Stimulated activated effector memory CD8-positive, alpha-beta T cell treated with anti-CD3 and anti-CD28 coated beads, Interleukin-12 subunit alpha, Interleukin-12 subunit beta, amount 100 ng/mL, for 72 hours (primary cell): ENCODE measurements at regions not wholly inside any gene's neighbourhood (a gene's known extent, or its start where the extent isn't known, plus 50 kb on each side); places are given as distances from the start of the nearest gene placed in this dataset.

ENCODE experiments used
- ATAC-seq: fragments of 150-1000 bp; cut with Tn5 transposase; 2 replicates; pipeline ENCODE4 v1.10.0; 2021
- DNase-seq, 2 donors: peaks; one replicate each; pipeline ENCODE4 v3.0.0; 2021 to 2022; ENCODE audit warnings: low spot score in 2 of 2
- H3K27ac Mint-ChIP-seq: one replicate; pipeline ENCODE4 v1.8.0; 2022; ENCODE audit warnings: mild to moderate bottlenecking, mixed read lengths
- H3K36me3 Mint-ChIP-seq: one replicate; pipeline ENCODE4 v1.8.0; 2022; ENCODE audit warnings: mild to moderate bottlenecking, mixed read lengths
- H3K4me1 Mint-ChIP-seq: one replicate; pipeline ENCODE4 v1.8.0; 2022; ENCODE audit warnings: mixed read lengths
- H3K4me3 Mint-ChIP-seq: one replicate; pipeline ENCODE4 v1.8.0; 2022; ENCODE audit warnings: mild to moderate bottlenecking, mixed read lengths
- H3K9me3 Mint-ChIP-seq: one replicate; pipeline ENCODE4 v1.8.0; 2022; ENCODE audit warnings: mixed read lengths

GRCh38 chr20:22324505-22324904, 259.9 kb downstream of the FOXA2 start:
- peaks cover 3% of the 10 kb centered on the region for H3K9me3 Mint-ChIP-seq
- H3K27ac Mint-ChIP-seq: no peak overlapping the region
- no peaks in the 10 kb centered on the region for H3K4me1 Mint-ChIP-seq
- no peaks in the 10 kb centered on the region for H3K36me3 Mint-ChIP-seq
- H3K4me3 Mint-ChIP-seq: no peak overlapping the region
- no peak for DNase-seq
- no peak for ATAC-seq

- no peak for DNase-seq
- ATAC-seq: no peak
- Mint-ChIP-seq H3K4me1 (no peaks in the 10 kb centered on the region), H3K27ac (no peak overlapping the region), H3K9me3 (peaks cover 15% of the 10 kb centered on the region), H3K4me3 (no peak overlapping the region), H3K36me3 (no peaks in the 10 kb centered on the region)
Measured at GRCh38 chr20:22322513-22322912, 261.9 kb downstream of the FOXA2 start.

GRCh38 chr20:22321191-22321590, 263.2 kb downstream of the FOXA2 start:
- DNase-seq (no peak), ATAC-seq (no peak)
- Mint-ChIP-seq H3K9me3 (peaks cover 15% of the 10 kb centered on the region), H3K27ac (no peak overlapping the region), H3K4me1 (no peaks in the 10 kb centered on the region), H3K4me3 (no peak overlapping the region), H3K36me3 (no peaks in the 10 kb centered on the region)

- H3K4me3 Mint-ChIP-seq: no peak overlapping the region
- no peaks in the 10 kb centered on the region for H3K4me1 Mint-ChIP-seq
- H3K9me3 Mint-ChIP-seq: peaks cover 18% of the 10 kb centered on the region
- ATAC-seq: no peak
- no peaks in the 10 kb centered on the region for H3K36me3 Mint-ChIP-seq
- no peak overlapping the region for H3K27ac Mint-ChIP-seq
- DNase-seq: no peak
Measured at GRCh38 chr20:22320245-22320915, 264.0 kb downstream of the FOXA2 start.

GRCh38 chr20:22315771-22316170, 268.6 kb downstream of the FOXA2 start:
- no peak overlapping the region for H3K4me3 Mint-ChIP-seq
- no peaks in the 10 kb centered on the region for H3K4me1 Mint-ChIP-seq
- no peak for DNase-seq
- no peak overlapping the region for H3K27ac Mint-ChIP-seq
- peaks cover 18% of the 10 kb centered on the region for H3K9me3 Mint-ChIP-seq
- ATAC-seq: no peak
- no peaks in the 10 kb centered on the region for H3K36me3 Mint-ChIP-seq

- Mint-ChIP-seq H3K4me1 (no peaks in the 10 kb centered on the region), H3K36me3 (no peaks in the 10 kb centered on the region), H3K9me3 (peaks cover 18% of the 10 kb centered on the region), H3K4me3 (no peak overlapping the region), H3K27ac (no peak overlapping the region)
- DNase-seq (no peak), ATAC-seq (no peak)
Measured at GRCh38 chr20:22315073-22315472, 269.3 kb downstream of the FOXA2 start.

- Mint-ChIP-seq H3K27ac (no peak overlapping the region), H3K9me3 (peaks cover 6% of the 10 kb centered on the region), H3K4me1 (no peaks in the 10 kb centered on the region), H3K36me3 (no peaks in the 10 kb centered on the region), H3K4me3 (no peak overlapping the region)
- DNase-seq: no peak
- no peak for ATAC-seq
Measured at GRCh38 chr20:22312744-22313346, 271.5 kb downstream of the FOXA2 start.

- DNase-seq (no peak), ATAC-seq (no peak)
- Mint-ChIP-seq H3K36me3 (no peaks in the 10 kb centered on the region), H3K4me1 (no peaks in the 10 kb centered on the region), H3K4me3 (no peak overlapping the region), H3K9me3 (peaks cover 3% of the 10 kb centered on the region), H3K27ac (no peak overlapping the region)
Measured at GRCh38 chr20:22308934-22309333, 275.4 kb downstream of the FOXA2 start.

- Mint-ChIP-seq H3K4me1 (no peaks in the 10 kb centered on the region), H3K27ac (no peak overlapping the region), H3K4me3 (no peak overlapping the region), H3K9me3 (peaks cover 8% of the 10 kb centered on the region), H3K36me3 (no peaks in the 10 kb centered on the region)
- ATAC-seq: no peak
- DNase-seq: no peak
Measured at GRCh38 chr20:22307409-22307808, 277.0 kb downstream of the FOXA2 start.

- no peaks in the 10 kb centered on the region for H3K4me1 Mint-ChIP-seq
- no peak overlapping the region for H3K27ac Mint-ChIP-seq
- H3K36me3 Mint-ChIP-seq: no peaks in the 10 kb centered on the region
- no peak for ATAC-seq
- H3K9me3 Mint-ChIP-seq: peaks cover 8% of the 10 kb centered on the region
- no peak overlapping the region for H3K4me3 Mint-ChIP-seq
- no peak for DNase-seq
Measured at GRCh38 chr20:22305381-22305780, 279.0 kb downstream of the FOXA2 start.

- no peak for DNase-seq
- Mint-ChIP-seq H3K4me3 (no peak overlapping the region), H3K4me1 (no peaks in the 10 kb centered on the region), H3K9me3 (peaks cover 8% of the 10 kb centered on the region), H3K36me3 (no peaks in the 10 kb centered on the region), H3K27ac (no peak overlapping the region)
- no peak for ATAC-seq
Measured at GRCh38 chr20:22303523-22303922, 280.8 kb downstream of the FOXA2 start.

- Mint-ChIP-seq H3K36me3 (no peaks in the 10 kb centered on the region), H3K4me1 (no peaks in the 10 kb centered on the region), H3K27ac (no peak overlapping the region), H3K4me3 (no peak overlapping the region), H3K9me3 (peaks cover 8% of the 10 kb centered on the region)
- ATAC-seq (no peak), DNase-seq (no peak)
Measured at GRCh38 chr20:22302039-22302438, 282.3 kb downstream of the FOXA2 start.

GRCh38 chr20:22293886-22294285, 290.5 kb downstream of the FOXA2 start:
- Mint-ChIP-seq H3K36me3 (no peaks in the 10 kb centered on the region), H3K27ac (no peak overlapping the region), H3K9me3 (peaks cover 19% of the 10 kb centered on the region), H3K4me1 (no peaks in the 10 kb centered on the region), H3K4me3 (no peak overlapping the region)
- DNase-seq: no peak
- ATAC-seq: no peak

- no peaks in the 10 kb centered on the region for H3K4me1 Mint-ChIP-seq
- no peak for ATAC-seq
Measured at GRCh38 chr20:22289442-22289841, 294.9 kb downstream of the FOXA2 start.

GRCh38 chr20:22288957-22289356, 295.4 kb downstream of the FOXA2 start:
- no peak for ATAC-seq

More at GRCh38 chr20:22289442-22289841, 294.9 kb downstream of the FOXA2 start:
- H3K9me3 Mint-ChIP-seq: peaks cover 14% of the 10 kb centered on the region
- H3K27ac Mint-ChIP-seq: no peak overlapping the region
- H3K4me3 Mint-ChIP-seq: no peak overlapping the region
- no peak for DNase-seq
- no peaks in the 10 kb centered on the region for H3K36me3 Mint-ChIP-seq

GRCh38 chr20:22288156-22288555, 296.2 kb downstream of the FOXA2 start:
- no peak overlapping the region for H3K4me3 Mint-ChIP-seq
- no peak for DNase-seq
- H3K27ac Mint-ChIP-seq: no peak overlapping the region
- peaks cover 14% of the 10 kb centered on the region for H3K9me3 Mint-ChIP-seq
- H3K4me1 Mint-ChIP-seq: no peaks in the 10 kb centered on the region
- ATAC-seq: no peak
- H3K36me3 Mint-ChIP-seq: no peaks in the 10 kb centered on the region

More at GRCh38 chr20:22288957-22289356, 295.4 kb downstream of the FOXA2 start:
- peaks cover 16% of the 10 kb centered on the region for H3K9me3 Mint-ChIP-seq
- no peak overlapping the region for H3K27ac Mint-ChIP-seq
- DNase-seq: no peak
- H3K4me1 Mint-ChIP-seq: no peaks in the 10 kb centered on the region
- no peaks in the 10 kb centered on the region for H3K36me3 Mint-ChIP-seq
- no peak overlapping the region for H3K4me3 Mint-ChIP-seq
